GM12878 (cell line): ENCODE measurements at regions not wholly inside any gene's neighbourhood (a gene's known extent, or its start where the extent isn't known, plus 50 kb on each side); places are given as distances from the start of the nearest gene placed in this dataset.

ENCODE experiments used
- ATAC-seq: fragments of 200-7000 bp; cut with Tn5 transposase; 3 replicates; pipeline ENCODE4 v1.9.1; 2020; ENCODE audit warnings: mild to moderate bottlenecking, moderate library complexity
- BruUV-seq: library from RNA; stranded (reverse); fragments of 400-500 nt; replicated peaks from 2 replicates; lab custom pipeline; 2021; lab: Mats Ljungman, UMichigan
- CTCF ChIA-PET: fragments of 300-600 bp; sonication (Branson Sonifier 250); formaldehyde crosslinking; extraction: SDS; loops from one replicate; lab custom pipeline; 2021; ENCODE audit warnings: inconsistent platforms; lab: Yijun Ruan, JAX
- POLR2A ChIA-PET: fragments of 350-600 bp; formaldehyde crosslinking; extraction: SDS; loops from one replicate; lab custom pipeline; 2021; ENCODE audit warnings: inconsistent platforms; lab: Charles Lee
- RAD21 ChIA-PET: fragments of 300-600 bp; sonication (Branson Sonifier 250); formaldehyde crosslinking; loops from one replicate; lab custom pipeline; 2023; ENCODE audit warnings: antibody characterized with exemption; ENCODE audit not compliant: unreplicated experiment; lab: Charles Lee
- SMC1A ChIA-PET: fragments of 300-600 bp; sonication (Branson Sonifier 250); formaldehyde crosslinking; loops from one replicate; lab custom pipeline; 2023; ENCODE audit not compliant: unreplicated experiment, uncharacterized antibody; lab: Charles Lee
- DNase-seq: peaks from one replicate; pipeline ENCODE4 v3.0.0-alpha.2; 2011; ENCODE audit warnings: low read depth, low spot score
- FAIRE-seq: peaks from 3 replicates; lab custom pipeline; 2011; peaks lifted over from hg19 to GRCh38; lab: Jason Lieb, UNC
- H2AFZ ChIP-seq: 2 replicates; pipeline ENCODE4 v1.6.0; 2011; ENCODE audit warnings: low read depth, low read length, control low read depth; ENCODE audit not compliant: control insufficient read depth
- H3K27ac ChIP-seq: 2 replicates; pipeline ENCODE4 v1.5.1; 2011; ENCODE audit warnings: control low read depth; ENCODE audit not compliant: control insufficient read depth, insufficient read depth
- H3K27me3 ChIP-seq, 2 experiments: replicated peaks in 1 of 2; 2 replicates each; pipeline versions ENCODE4 v1.6.0 to v1.6.1; 2011; ENCODE audit warnings: low read length in 1 of 2; ENCODE audit not compliant: control insufficient read depth in 2 of 2, insufficient read depth in 2 of 2
- H3K36me3 ChIP-seq, 2 experiments: 2 replicates each; pipeline ENCODE4 v1.5.1; 2011; ENCODE audit warnings: low read length in 1 of 2; ENCODE audit not compliant: control insufficient read depth in 2 of 2, insufficient read depth in 2 of 2
- H3K4me1 ChIP-seq: 2 replicates; pipeline ENCODE4 v1.6.1; 2011; ENCODE audit warnings: mild to moderate bottlenecking, low read length, moderate library complexity, mixed read lengths; ENCODE audit not compliant: control insufficient read depth, insufficient read depth
- H3K4me2 ChIP-seq: 2 replicates; pipeline ENCODE4 v1.6.0; 2011; ENCODE audit warnings: control low read depth; ENCODE audit not compliant: control insufficient read depth, insufficient read depth
- H3K4me3 ChIP-seq: fragments of 200-600 bp; sonication (generic); 2 replicates; pipeline ENCODE4 v1.5.1; 2016
- H3K79me2 ChIP-seq: 2 replicates; pipeline ENCODE4 v1.6.0; 2011; ENCODE audit warnings: low read length; ENCODE audit not compliant: control insufficient read depth, insufficient read depth
- H3K9ac ChIP-seq: 2 replicates; pipeline ENCODE4 v1.8.0; 2011; ENCODE audit warnings: low read length, control low read depth, mixed read lengths; ENCODE audit not compliant: control insufficient read depth, insufficient read depth
- H3K9me3 ChIP-seq: replicated peaks from 3 replicates; pipeline ENCODE4 v1.5.1; 2011; ENCODE audit warnings: mild to moderate bottlenecking, low read length; ENCODE audit not compliant: control insufficient read depth, insufficient read depth
- H4K20me1 ChIP-seq: 2 replicates; pipeline ENCODE4 v1.6.0; 2011; ENCODE audit not compliant: control insufficient read depth, insufficient read depth
- BACH1 ChIP-seq: fragments of 450-650 bp; IDR thresholded peaks from 2 replicates; pipeline ENCODE4 v1.6.1; 2017; ENCODE audit warnings: mild to moderate bottlenecking, borderline replicate concordance
- BRCA1 ChIP-seq: IDR thresholded peaks from 2 replicates; pipeline ENCODE4 v1.6.1; 2011; ENCODE audit warnings: low read depth, low read length, improper control_type of control experiment
- KAT2A ChIP-seq: conservative IDR thresholded peaks from 2 replicates; pipeline ENCODE4 v1.6.1; 2011; ENCODE audit warnings: low read depth, low read length; ENCODE audit not compliant: control insufficient read depth
- ZBED1 ChIP-seq: IDR thresholded peaks from 2 replicates; pipeline ENCODE4 v1.6.1; 2016; ENCODE audit warnings: borderline replicate concordance
- WGBS: methylation state at CpG from one replicate; pipeline ENCODE4 v1.1.6; 2016; ENCODE audit warnings: low lambda C conversion rate; ENCODE audit not compliant: insufficient replicate concordance, insufficient coverage; ENCODE audit errors: missing lambda C conversion rate; 5-methylcytosine and 5-hydroxymethylcytosine counted together
- in situ Hi-C: fragments of 300-500 bp; cut with MboI; formaldehyde crosslinking; loops from 9 replicates; pipeline ENCODE4 v1.14.3; 2018; ENCODE audit warnings: mixed read lengths
- intact Hi-C: fragments of 100-400 bp; cut with micrococcal nuclease; formaldehyde crosslinking; loops from one replicate; pipeline ENCODE4 v1.14.2; 2022; ENCODE audit not compliant: unreplicated experiment
- TF ChIP-seq, protein P1 (sequence below): fragments of 450-650 bp; formaldehyde crosslinking; IDR thresholded peaks from 2 replicates; pipeline ENCODE4 v1.5.0; 2022; ENCODE audit warnings: mild to moderate bottlenecking, missing genetic modification characterization
- TF ChIP-seq, protein P2 (sequence below): fragments of 450-650 bp; IDR thresholded peaks from 2 replicates; pipeline ENCODE4 v1.6.1; 2016; ENCODE audit warnings: mild to moderate bottlenecking
- TF ChIP-seq, protein P3 (sequence below): fragments of 450-650 bp; IDR thresholded peaks from 2 replicates; pipeline ENCODE4 v1.6.1; 2017; ENCODE audit warnings: borderline replicate concordance
- TF ChIP-seq, protein P4 (sequence below): IDR thresholded peaks from 2 replicates; pipeline ENCODE4 v1.6.1; 2011; ENCODE audit warnings: mild to moderate bottlenecking, low read depth, low read length, moderate library complexity; ENCODE audit not compliant: insufficient replicate concordance

DNA sequence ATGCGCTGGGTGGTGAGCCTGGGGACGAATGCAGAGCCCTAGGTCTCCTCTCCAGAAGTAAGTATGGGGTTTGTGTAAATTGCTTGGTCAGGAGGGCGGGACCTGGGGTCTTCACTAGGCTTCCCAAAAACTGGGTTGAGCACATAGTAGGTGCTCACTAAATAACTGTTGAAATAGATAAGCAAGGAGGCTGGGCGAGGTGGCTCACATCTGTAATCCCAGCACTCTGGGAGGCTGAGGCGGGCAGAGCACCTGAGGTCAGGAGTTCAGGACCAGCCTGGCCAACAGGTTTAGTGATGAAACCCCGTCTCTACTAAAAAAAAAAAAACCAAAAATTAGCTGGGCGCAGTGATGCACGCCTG lies 163.9 kb upstream of the IER5L start:
- Histone ChIP-seq H3K36me3 (no peaks in the 10 kb centered on the region), H3K27ac (no peak overlapping the region), H3K27me3 (peaks cover 0 to 3% of the 10 kb centered on the region in 2 experiments; a peak in 2 of 4 replicates), H3K79me2 (no peaks in the 10 kb centered on the region), H3K4me3 (no peak overlapping the region), H4K20me1 (no peaks in the 10 kb centered on the region), H3K9me3 (no peaks in the 10 kb centered on the region), H3K9ac (no peak overlapping the region), H2AFZ (no peak overlapping the region), H3K4me2 (no peak overlapping the region), H3K4me1 (no peaks in the 10 kb centered on the region)
- RAD21 ChIA-PET: no interaction called here
- intact Hi-C loops: no loop called here
- no TSS peak for BruUV-seq
- POLR2A ChIA-PET: no interaction called here
- in situ Hi-C loops: no loop called here
- WGBS: 48% methylated on average over 8 of the region's 8 CpGs
- ATAC-seq (no peak), FAIRE-seq (no peak), DNase-seq (no peak)
- SMC1A ChIA-PET: no interaction called here
- no peak for TF ChIP-seq KAT2A
- CTCF ChIA-PET: no interaction called here

DNA sequence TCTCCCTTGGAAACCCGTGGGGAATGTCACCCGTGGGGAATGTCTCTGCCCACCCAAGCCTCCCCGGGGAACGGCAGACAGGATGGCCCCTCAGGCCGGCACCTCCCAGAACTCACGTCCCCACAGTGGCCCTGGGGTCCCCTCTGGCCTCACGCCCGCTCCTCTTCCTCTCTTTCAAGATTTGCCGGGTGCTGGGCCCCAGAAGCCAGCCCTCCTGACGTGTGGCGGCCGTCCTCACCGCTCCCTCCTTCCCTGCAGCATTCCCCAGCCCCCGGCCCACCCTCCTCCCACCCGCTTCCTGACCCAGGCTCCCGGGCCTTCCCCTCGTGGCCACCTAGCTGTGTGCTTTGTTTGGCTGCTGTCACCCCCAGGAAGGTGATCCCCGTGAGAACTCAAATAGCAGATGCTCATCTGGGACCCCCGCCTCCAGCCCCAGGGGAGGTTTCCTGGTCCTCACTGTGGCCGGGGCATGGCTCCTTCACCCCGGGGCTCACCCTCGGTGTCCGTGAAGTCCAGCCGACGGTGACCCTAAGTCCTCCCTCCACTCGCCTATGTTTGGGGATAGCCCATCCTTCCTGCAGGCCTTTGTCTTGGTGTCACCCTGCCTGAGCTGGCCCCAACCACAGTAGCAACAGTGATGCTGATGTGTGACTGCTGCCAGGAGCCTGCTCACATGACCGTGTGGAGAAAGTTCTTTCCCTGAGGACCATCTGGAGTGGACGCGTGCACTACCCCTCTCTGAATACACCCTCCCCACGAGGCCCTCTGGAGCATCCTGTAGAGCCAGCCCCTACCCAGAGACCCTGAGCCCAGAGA lies 163.3 kb upstream of the IER5L start:
- in situ Hi-C loops: no loop called here
- no TSS peak for BruUV-seq
- ChIA-PET POLR2A (no interaction called here), RAD21 (no interaction called here), CTCF (no interaction called here), SMC1A (no interaction called here)
- H3K36me3 ChIP-seq: no peaks in the 10 kb centered on the region
- no peaks in the 10 kb centered on the region for H3K79me2 ChIP-seq
- H2AFZ ChIP-seq: no peak overlapping the region
- H3K4me3 ChIP-seq: no peak overlapping the region
- ATAC-seq: no peak
- H3K27ac ChIP-seq: no peak overlapping the region
- no peak for DNase-seq
- no peak for FAIRE-seq
- H3K4me2 ChIP-seq: no peak overlapping the region
- no peaks in the 10 kb centered on the region for H4K20me1 ChIP-seq
- TF ChIP-seq, protein P1, sequence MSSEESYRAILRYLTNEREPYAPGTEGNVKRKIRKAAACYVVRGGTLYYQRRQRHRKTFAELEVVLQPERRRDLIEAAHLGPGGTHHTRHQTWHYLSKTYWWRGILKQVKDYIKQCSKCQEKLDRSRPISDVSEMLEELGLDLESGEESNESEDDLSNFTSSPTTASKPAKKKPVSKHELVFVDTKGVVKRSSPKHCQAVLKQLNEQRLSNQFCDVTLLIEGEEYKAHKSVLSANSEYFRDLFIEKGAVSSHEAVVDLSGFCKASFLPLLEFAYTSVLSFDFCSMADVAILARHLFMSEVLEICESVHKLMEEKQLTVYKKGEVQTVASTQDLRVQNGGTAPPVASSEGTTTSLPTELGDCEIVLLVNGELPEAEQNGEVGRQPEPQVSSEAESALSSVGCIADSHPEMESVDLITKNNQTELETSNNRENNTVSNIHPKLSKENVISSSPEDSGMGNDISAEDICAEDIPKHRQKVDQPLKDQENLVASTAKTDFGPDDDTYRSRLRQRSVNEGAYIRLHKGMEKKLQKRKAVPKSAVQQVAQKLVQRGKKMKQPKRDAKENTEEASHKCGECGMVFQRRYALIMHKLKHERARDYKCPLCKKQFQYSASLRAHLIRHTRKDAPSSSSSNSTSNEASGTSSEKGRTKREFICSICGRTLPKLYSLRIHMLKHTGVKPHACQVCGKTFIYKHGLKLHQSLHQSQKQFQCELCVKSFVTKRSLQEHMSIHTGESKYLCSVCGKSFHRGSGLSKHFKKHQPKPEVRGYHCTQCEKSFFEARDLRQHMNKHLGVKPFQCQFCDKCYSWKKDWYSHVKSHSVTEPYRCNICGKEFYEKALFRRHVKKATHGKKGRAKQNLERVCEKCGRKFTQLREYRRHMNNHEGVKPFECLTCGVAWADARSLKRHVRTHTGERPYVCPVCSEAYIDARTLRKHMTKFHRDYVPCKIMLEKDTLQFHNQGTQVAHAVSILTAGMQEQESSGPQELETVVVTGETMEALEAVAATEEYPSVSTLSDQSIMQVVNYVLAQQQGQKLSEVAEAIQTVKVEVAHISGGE (CRISPR knock-in tag): no peak
- TF ChIP-seq, protein P2, sequence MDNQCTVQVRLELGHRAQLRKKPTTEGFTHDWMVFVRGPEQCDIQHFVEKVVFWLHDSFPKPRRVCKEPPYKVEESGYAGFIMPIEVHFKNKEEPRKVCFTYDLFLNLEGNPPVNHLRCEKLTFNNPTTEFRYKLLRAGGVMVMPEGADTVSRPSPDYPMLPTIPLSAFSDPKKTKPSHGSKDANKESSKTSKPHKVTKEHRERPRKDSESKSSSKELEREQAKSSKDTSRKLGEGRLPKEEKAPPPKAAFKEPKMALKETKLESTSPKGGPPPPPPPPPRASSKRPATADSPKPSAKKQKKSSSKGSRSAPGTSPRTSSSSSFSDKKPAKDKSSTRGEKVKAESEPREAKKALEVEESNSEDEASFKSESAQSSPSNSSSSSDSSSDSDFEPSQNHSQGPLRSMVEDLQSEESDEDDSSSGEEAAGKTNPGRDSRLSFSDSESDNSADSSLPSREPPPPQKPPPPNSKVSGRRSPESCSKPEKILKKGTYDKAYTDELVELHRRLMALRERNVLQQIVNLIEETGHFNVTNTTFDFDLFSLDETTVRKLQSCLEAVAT: no peak
- TF ChIP-seq BRCA1: no peak
- TF ChIP-seq ZBED1: no peak
- TF ChIP-seq, protein P3, sequence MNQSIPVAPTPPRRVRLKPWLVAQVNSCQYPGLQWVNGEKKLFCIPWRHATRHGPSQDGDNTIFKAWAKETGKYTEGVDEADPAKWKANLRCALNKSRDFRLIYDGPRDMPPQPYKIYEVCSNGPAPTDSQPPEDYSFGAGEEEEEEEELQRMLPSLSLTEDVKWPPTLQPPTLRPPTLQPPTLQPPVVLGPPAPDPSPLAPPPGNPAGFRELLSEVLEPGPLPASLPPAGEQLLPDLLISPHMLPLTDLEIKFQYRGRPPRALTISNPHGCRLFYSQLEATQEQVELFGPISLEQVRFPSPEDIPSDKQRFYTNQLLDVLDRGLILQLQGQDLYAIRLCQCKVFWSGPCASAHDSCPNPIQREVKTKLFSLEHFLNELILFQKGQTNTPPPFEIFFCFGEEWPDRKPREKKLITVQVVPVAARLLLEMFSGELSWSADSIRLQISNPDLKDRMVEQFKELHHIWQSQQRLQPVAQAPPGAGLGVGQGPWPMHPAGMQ: no peak
- TF ChIP-seq BACH1: no peak
- TF ChIP-seq, protein P4, sequence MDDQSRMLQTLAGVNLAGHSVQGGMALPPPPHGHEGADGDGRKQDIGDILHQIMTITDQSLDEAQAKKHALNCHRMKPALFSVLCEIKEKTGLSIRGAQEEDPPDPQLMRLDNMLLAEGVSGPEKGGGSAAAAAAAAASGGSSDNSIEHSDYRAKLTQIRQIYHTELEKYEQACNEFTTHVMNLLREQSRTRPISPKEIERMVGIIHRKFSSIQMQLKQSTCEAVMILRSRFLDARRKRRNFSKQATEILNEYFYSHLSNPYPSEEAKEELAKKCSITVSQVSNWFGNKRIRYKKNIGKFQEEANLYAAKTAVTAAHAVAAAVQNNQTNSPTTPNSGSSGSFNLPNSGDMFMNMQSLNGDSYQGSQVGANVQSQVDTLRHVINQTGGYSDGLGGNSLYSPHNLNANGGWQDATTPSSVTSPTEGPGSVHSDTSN: no peak
- WGBS: 51% methylated on average over 22 of the region's 30 CpGs
- H3K9me3 ChIP-seq: no peaks in the 10 kb centered on the region
- H3K27me3 ChIP-seq: peaks cover 2 to 4% of the 10 kb centered on the region in 2 experiments; a peak in 3 of 4 replicates
- H3K4me1 ChIP-seq: peaks cover 3% of the 10 kb centered on the region; the same call in 1 of the 2 replicates
- H3K9ac ChIP-seq: no peak overlapping the region
- intact Hi-C loops: no loop called here
